ENCODE measurements at regions not wholly inside any gene's neighbourhood (a gene's known extent, or its start where the extent isn't known, plus 50 kb on each side); places are given as distances from the start of the nearest gene placed in this dataset.

DNA sequence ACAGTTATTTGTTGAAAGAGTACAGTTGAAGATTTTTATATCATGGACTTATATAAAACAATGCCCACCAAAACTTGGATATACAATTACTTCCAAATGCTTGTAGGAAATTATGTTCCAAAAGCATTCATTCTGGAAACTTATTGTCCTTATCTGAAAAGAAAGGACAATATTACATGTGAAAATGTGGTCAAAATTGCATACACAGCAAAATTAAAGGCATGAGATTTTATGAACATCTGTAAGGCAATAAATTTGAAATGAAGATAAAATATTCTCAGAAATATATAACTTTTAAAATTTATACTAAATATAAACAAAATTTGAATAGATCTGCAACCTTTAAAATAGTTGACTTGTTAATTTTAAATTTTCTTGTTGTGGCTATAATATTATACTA is 1173.8 kb downstream of the NLGN4X start:
- no peak for DNase-seq

DNA sequence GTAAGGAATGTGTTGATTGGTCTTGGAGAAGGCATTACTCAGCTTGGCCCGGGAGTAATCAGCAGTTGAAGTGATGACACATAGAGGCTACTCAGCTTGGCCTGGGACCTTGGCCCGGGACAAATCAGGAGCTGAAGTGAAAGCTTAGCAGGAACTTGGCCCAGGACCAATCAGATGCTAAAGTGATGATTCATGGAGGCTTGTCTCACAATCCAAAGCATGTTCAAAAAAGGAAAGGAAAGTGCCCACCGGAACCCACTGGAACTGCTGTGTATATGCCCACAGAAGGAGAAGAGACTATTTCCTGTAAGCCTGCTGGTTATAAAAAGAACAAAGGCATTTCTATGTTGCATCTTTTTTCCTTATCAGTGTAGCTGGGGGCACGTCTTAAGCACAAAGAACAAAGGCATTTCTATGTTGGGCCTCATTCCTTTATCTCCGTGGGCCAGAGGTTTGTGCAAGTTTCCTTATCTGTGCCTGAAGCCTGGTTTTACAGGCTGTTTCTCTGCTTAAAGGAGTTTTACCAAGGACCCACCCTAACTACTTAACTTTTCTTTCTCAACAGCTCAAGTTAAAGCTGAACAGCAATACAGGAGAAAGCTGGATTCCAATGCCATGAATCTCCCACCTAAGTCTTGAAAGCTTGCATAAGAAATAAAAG is 1176.7 kb downstream of the NLGN4X start:
- DNase-seq, result no peak

- DNase-seq, result no peak
Measured at GRCh38 chrX:5042563-5042962, 1186.1 kb downstream of the NLGN4X start.

DNA sequence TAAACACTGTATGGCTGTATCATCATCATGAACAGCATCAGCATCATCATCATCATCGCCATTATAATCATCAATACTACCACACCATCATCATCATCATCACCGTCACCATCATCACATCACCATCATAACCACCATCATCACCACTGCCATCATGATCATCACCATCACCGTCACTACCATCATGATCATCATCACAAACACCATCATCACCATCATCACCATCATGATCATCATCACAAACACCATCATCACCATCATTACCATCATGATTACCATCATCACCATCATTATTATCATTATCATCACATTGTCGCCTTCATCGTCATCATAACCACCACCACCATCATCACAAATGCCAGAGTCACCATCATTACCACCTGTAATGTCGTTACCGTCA is 1196.9 kb downstream of the NLGN4X start:
- no peak for DNase-seq

DNA sequence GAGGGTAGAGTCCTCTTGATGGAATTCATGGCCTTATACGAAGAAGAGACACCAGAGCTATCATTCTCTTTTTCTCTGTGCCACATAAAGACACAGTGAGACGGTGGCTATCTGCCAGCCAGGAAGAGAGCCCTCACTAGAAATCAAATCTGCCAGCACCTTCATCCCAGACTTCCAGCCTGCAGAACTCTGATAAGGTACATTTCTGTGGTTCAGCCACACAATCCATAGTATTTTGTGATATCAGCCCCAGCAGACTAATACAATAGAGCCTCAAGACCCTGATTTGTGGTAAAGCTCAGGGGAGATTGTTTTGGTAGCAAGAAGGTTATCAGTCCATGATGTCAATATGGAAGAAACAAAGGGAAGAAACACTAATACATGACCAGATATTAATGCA is 1213.2 kb downstream of the NLGN4X start:
- DNase-seq, result no peak

- no peak for DNase-seq
Measured at GRCh38 chrX:4994855-4995254, 1233.8 kb downstream of the NLGN4X start.

GRCh38 chrX:4978613-4979012 is 1250.1 kb downstream of the NLGN4X start:
- DNase-seq, result no peak

DNA sequence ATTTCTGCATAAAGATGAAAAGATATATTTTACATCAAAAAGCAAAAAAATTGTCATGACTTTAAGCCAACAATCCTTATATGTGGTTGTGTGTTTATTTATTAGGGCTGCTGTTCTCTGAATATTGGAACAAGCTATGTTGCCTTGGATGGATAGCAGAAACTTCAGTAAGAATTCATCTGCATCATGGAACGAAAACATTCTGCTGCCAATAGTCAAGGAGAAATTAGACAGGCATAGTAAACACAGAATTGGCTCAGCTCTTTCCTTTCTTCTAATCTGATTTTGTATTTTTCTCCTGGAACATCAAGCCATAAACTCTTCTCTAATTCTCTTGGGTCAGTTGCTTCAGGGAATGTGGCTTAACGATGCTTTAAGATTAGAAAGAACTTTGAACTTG is 1257.0 kb downstream of the NLGN4X start:
- no peak for DNase-seq

DNA sequence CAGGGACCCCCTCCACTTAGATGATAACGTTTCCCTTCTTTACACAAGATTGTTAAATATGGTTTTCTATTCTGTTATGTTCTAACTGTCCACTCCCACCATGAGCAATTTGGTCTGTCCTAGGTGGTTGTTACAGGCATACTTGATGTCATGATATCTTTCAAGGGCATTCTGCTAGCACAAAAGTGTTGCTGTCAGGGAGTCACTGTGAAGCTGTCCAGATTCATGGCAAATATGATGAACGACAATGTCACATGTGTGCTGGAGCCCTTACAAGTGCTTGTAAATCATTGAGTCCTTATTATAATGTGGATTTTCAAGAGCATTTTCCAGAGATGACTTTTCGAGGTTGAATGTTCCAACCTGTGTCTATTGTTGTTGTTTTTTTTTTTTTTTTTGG is 1250.7 kb upstream of the PRKX start:
- no peak for DNase-seq

DNA sequence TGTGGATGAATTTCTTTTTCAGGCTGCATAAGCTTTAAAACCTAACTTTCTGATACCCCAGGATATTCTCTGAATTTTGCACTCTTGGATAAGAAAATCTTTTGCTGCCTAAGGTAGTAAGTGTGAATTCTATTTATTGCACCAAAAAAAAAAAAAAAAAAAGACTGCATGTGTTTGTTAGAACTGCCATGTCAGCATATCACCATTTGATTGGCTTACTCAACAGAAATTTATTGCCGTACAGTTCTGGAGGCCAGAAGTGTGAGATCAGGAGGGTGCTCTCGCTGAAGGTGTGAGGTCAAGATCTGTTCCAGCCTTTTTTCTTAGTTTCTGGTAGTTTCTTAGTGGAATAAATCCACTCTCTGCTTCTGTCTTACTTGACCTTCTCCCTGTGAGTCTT is 1250.0 kb upstream of the PRKX start:
- no peak for DNase-seq

DNA sequence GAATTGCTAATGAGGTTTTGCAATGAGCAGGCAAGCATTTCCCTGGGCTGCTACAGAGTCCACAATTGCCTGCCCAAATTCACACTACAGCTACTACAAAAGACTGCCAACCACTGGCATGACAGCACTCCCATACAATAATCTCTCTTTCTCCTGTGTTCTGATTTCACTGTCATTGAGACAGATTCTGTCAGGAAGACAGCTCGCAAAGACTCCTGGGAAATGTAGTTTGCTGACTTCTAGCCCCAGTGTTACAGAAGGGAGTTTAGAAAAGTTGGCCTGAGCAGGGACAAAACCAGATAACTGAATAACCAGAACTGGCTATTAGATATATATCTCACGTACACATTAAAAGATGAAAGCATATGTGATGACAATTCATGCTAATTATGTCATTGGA is 1231.3 kb upstream of the PRKX start:
- no peak for DNase-seq

DNA sequence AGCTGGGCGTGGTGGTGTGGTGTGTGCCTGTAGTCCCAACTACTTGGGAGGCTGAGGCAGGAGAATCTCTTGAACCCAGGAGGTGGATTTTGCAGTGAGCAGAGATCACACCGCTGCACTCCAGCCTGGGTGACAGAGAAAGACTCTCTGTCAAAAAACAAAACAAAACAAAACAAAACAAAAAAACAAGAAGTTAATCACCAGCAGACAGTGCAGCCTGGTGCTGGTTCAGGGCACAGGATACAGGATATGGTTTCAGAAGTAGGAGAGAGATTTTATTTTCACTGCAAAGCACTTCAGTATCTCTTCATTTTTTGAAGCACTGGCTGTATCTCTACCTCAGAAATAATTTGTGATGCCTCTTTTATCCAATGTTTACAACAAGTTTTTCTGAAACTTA is 1222.9 kb upstream of the PRKX start:
- DNase-seq, result no peak

DNA sequence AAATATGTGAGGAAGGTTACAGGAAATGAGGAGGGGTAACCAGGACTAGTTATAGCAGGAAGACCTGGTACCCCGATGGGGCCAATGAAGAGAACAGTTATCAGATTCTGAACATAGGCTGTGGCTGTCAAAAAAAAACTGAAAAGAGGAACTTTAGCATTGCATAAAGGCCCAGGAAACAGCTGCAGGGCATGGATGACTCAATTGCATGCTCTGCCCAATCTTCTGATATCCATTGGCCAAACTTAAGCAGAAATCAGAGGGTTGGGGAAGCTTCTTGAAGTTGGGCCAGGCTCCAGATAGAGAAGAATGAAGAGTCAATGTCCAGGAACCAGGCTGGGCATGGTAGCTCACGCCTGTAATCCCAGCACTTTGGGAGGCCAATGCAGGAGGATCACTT is 1222.4 kb upstream of the PRKX start:
- DNase-seq, result no peak

DNA sequence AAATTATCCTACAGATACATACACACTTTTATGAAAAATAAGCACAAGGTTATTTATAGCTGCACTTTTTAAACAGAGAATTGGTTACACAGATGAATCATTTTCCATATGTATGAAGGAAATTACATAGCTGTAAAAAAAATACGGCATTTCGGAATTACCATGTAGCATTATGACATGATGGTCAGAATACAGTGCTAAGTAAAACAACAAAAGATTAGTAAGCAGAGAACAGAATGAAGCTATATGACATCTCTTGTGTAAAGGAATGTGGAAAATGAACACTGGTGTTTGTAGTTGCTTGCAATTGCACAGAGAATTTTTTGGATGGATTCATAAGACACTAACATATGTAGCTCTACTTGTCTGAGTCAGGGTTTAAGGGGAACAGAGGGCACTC is 1222.0 kb upstream of the PRKX start:
- no peak for DNase-seq

DNA sequence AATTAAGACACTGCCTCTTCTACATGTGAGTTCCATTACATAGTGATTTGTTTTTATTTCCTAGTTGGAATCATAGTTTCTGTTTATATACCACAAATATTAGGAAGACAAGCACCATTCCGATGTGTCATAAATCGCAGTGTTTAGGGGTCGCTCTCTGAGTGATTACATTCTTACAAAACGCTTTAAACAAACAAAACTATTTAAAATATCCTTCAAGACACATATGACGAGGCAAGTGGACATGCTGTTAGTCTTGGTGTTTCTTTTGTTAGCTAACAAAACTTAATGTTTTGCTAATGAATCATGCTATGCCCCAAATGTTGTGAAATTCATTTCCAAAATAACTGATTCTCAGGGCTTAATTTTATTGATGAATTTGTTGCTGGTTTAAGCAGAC is 1219.3 kb upstream of the PRKX start:
- DNase-seq, result no peak

GRCh38 chrX:4930426-4930825 is 1217.0 kb upstream of the PRKX start:
- DNase-seq, result no peak

- DNase-seq, result no peak
Measured at GRCh38 chrX:4925911-4926310, 1212.5 kb upstream of the PRKX start.

GRCh38 chrX:4909348-4909747 is 1195.9 kb upstream of the PRKX start:
- DNase-seq, result no peak

- DNase-seq, result no peak
Measured at GRCh38 chrX:4905576-4905975, 1192.1 kb upstream of the PRKX start.

- no peak for DNase-seq
Measured at GRCh38 chrX:4881277-4881676, 1167.8 kb upstream of the PRKX start.

- DNase-seq, result no peak
Measured at GRCh38 chrX:4878640-4879039, 1165.2 kb upstream of the PRKX start.

- no peak for DNase-seq
Measured at GRCh38 chrX:4876268-4876667, 1162.8 kb upstream of the PRKX start.

DNA sequence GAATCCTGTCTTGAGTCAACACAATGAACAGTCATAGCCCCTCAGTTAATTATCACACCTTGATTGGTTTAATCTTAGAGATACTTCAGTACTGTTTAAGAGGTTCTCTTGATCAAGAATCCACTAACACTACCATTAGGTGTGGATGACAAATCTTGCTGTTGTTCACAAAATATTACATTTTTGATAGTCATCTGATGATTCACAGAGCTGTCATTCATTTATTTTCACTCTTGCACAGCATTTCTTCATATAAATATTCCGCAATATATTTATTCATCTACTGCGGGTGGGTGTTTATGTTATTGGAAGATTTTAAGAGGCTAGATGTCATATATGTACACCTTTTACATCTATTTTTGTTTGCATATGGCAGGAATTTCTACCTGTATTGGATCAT is 1138.1 kb upstream of the PRKX start:
- DNase-seq, result no peak

DNA sequence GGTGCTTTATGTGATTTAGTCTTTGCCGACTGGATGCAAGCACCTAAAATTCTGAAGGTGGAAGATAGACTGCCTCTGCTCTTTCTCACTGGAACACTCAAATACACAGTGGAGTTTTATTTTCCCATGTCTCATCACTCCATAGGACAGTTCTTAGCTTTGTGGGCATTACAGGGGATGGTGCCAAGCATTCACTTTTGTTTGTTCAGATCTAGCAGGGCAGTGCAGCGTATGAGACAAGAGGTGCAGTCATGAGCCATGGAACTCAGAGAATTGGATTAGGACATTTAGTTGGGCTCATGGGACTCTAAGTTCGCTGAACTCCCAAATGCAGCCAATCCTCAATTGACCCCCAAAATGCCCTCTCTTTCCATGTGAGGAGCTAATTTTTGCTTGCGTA is 1136.9 kb upstream of the PRKX start:
- no peak for DNase-seq

- DNase-seq, result no peak
Measured at GRCh38 chrX:4844376-4844775, 1130.9 kb upstream of the PRKX start.

DNA sequence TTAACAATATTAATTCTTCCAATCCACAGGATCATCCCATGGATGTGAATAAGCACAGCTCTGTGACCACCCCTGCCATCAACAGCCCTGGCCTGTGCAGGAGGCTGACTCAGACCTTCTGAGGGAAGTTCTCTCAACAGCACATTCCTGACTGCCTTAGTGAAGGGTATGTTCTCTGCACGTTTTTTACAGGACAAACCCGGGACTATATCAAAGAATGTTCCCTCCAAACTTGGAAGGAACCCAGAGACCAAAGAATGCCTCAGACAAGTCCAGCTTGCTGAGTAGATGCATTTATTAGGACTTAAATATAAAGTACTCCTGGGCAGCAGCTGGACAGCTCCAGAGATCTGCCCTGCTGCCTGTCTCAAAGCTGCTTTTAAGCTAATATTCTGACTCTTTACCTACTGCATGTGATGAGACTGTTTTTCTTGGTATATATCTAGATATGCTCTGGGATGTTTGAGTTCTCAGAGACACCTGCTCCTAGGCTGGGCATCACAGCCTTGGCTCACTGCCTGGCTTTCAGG is 1127.8 kb upstream of the PRKX start:
- no peak for DNase-seq
